Gastroesophageal sphincter (tissue), 3 donors: ENCODE measurements at regions not wholly inside any gene's neighbourhood (a gene's known extent, or its start where the extent isn't known, plus 50 kb on each side); places are given as distances from the start of the nearest gene placed in this dataset.

Source experiments
- CTCF ChIP-seq, 4 experiments: fragments of 200-600 bp in 2 of 4; fragments of 450-650 bp in 2 of 4; sonication (generic) in 1 of 4; IDR thresholded peaks; one replicate each; pipeline ENCODE4 v1.5.1; 2017 to 2019; ENCODE audit warnings: antibody characterized with exemption in 4 of 4, mild to moderate bottlenecking in 2 of 4, moderate library complexity in 2 of 4
- EP300 ChIP-seq: sonication (generic); formaldehyde crosslinking; IDR thresholded peaks from one replicate; pipeline ENCODE4 v1.6.1; 2017; ENCODE audit warnings: antibody characterized with exemption, mild to moderate bottlenecking
- POLR2A ChIP-seq, 2 donors: fragments of 450-650 bp; IDR thresholded peaks; one replicate each; pipeline ENCODE4 v1.6.1; 2017; ENCODE audit warnings: antibody characterized with exemption in 2 of 2, mild to moderate bottlenecking in 2 of 2, moderate library complexity in 1 of 2
- POLR2AphosphoS5 ChIP-seq: sonication (generic); formaldehyde crosslinking; IDR thresholded peaks from one replicate; pipeline ENCODE4 v1.6.1; 2017; ENCODE audit warnings: antibody characterized with exemption

- TF ChIP-seq CTCF (IDR thresholded peaks at IDR 0.05) = no peak
- no peak for TF ChIP-seq POLR2A (IDR thresholded peaks at IDR 0.05)
- no peak for TF ChIP-seq EP300
- TF ChIP-seq POLR2AphosphoS5 = no peak
These were observed 67.4 kb upstream of the CLDN10 start for GRCh38 chr13:95485045-95485517.
